ENCODE measurements at regions not wholly inside any gene's neighbourhood (a gene's known extent, or its start where the extent isn't known, plus 50 kb on each side); places are given as distances from the start of the nearest gene placed in this dataset.

DNA sequence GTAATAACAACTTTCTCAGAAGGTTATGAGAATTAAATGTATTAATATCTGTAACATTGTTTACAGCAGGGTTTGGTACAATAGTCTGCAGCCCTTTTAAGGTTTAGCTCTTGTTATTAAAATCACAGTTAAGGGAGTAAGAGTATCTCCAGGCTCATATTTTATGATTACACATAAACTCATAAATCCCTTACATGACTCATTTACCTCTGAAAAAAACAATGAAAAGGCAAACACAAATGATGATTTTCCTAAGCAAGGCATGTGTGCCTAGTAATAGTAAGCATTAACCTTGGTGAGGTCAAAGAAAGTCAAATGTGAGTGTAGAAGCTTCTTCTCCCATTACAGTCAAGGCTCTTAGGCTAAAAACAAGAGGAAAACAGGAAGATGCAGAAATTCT lies 84.5 kb upstream of the ADGRL4 start:
- TF ChIP-seq, protein P1, sequence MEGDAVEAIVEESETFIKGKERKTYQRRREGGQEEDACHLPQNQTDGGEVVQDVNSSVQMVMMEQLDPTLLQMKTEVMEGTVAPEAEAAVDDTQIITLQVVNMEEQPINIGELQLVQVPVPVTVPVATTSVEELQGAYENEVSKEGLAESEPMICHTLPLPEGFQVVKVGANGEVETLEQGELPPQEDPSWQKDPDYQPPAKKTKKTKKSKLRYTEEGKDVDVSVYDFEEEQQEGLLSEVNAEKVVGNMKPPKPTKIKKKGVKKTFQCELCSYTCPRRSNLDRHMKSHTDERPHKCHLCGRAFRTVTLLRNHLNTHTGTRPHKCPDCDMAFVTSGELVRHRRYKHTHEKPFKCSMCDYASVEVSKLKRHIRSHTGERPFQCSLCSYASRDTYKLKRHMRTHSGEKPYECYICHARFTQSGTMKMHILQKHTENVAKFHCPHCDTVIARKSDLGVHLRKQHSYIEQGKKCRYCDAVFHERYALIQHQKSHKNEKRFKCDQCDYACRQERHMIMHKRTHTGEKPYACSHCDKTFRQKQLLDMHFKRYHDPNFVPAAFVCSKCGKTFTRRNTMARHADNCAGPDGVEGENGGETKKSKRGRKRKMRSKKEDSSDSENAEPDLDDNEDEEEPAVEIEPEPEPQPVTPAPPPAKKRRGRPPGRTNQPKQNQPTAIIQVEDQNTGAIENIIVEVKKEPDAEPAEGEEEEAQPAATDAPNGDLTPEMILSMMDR (IDR thresholded peaks at IDR 0.05): no peak
- TF ChIP-seq POLR2A (IDR thresholded peaks at IDR 0.05): no peak
